H1 (cell line): ENCODE measurements at regions not wholly inside any gene's neighbourhood (a gene's known extent, or its start where the extent isn't known, plus 50 kb on each side); places are given as distances from the start of the nearest gene placed in this dataset.

Experiments used
- CTCF ChIA-PET: fragments of 300-600 bp; sonication (Branson Sonifier 250); formaldehyde crosslinking; loops from one replicate; lab custom pipeline; 2021; ENCODE audit not compliant: partially characterized antibody; lab: Charles Lee
- POLR2A ChIA-PET: fragments of 300-600 bp; sonication (Branson Sonifier 250); formaldehyde crosslinking; loops from one replicate; lab custom pipeline; 2021; ENCODE audit warnings: inconsistent platforms; ENCODE audit not compliant: partially characterized antibody; lab: Charles Lee
- DNase-seq, 2 experiments: peaks; one replicate each; pipeline versions ENCODE4 v3.0.0 to v3.0.0-alpha.2; 2010 to 2022; ENCODE audit warnings: low spot score in 2 of 2, low read depth in 1 of 2, mixed read lengths in 1 of 2
- FAIRE-seq: peaks from 2 replicates; lab custom pipeline; 2011; peaks lifted over from hg19 to GRCh38; lab: Jason Lieb, UNC
- H2AFZ ChIP-seq: 2 replicates; pipeline ENCODE4 v1.8.1; 2012; ENCODE audit warnings: low read length, inconsistent platforms
- H2AK5ac ChIP-seq: 2 replicates; pipeline ENCODE4 v1.6.1; 2013; ENCODE audit warnings: low read depth, low read length
- H2BK120ac ChIP-seq: replicated peaks from 2 replicates; pipeline ENCODE3; 2013; ENCODE audit warnings: low read depth, low read length, inconsistent platforms
- H2BK12ac ChIP-seq: 2 replicates; pipeline ENCODE4 v1.6.1; 2013; ENCODE audit warnings: low read depth, low read length
- H2BK15ac ChIP-seq: 2 replicates; pipeline ENCODE4 v1.6.1; 2013; ENCODE audit warnings: low read length
- H2BK20ac ChIP-seq: 2 replicates; pipeline ENCODE4 v1.6.1; 2013; ENCODE audit warnings: low read length
- H2BK5ac ChIP-seq: 2 replicates; pipeline ENCODE4 v1.6.1; 2013; ENCODE audit warnings: low read depth, low read length
- H3K14ac ChIP-seq: 2 replicates; pipeline ENCODE4 v1.6.1; 2013; ENCODE audit warnings: inconsistent platforms; ENCODE audit not compliant: insufficient read length
- H3K18ac ChIP-seq: 2 replicates; pipeline ENCODE4 v1.6.1; 2013; ENCODE audit warnings: low read length; ENCODE audit errors: extremely low read depth
- H3K23ac ChIP-seq: 2 replicates; pipeline ENCODE4 v1.6.1; 2013; ENCODE audit warnings: inconsistent platforms; ENCODE audit not compliant: insufficient read length
- H3K23me2 ChIP-seq: 2 replicates; pipeline ENCODE4 v1.6.1; 2013; ENCODE audit warnings: low read depth, low read length
- H3K27ac ChIP-seq: 2 replicates; pipeline ENCODE4 v1.6.1; 2011; ENCODE audit warnings: low read depth, low read length, inconsistent platforms
- H3K27me3 ChIP-seq, 4 experiments: replicated peaks in 1 of 4; 1 replicate in 1 of 4; 2 replicates in 3 of 4; pipeline versions ENCODE4 v1.6.1 to v1.8.1; 2011 to 2013; ENCODE audit warnings: low read length in 3 of 4, mild to moderate bottlenecking in 3 of 4, inconsistent platforms in 2 of 4, mixed read lengths in 2 of 4, moderate library complexity in 1 of 4; ENCODE audit not compliant: control insufficient read depth in 3 of 4, insufficient read depth in 3 of 4; ENCODE audit errors: extremely low read depth in 1 of 4
- H3K36me3 ChIP-seq, 4 experiments: 2 replicates each; pipeline versions ENCODE4 v1.6.1 to v1.8.1; 2011 to 2013; ENCODE audit warnings: mild to moderate bottlenecking in 4 of 4, low read length in 3 of 4, moderate library complexity in 2 of 4, control low read depth in 1 of 4, inconsistent platforms in 1 of 4; ENCODE audit not compliant: insufficient read depth in 4 of 4, control insufficient read depth in 2 of 4
- H3K4ac ChIP-seq: replicated peaks from 2 replicates; pipeline ENCODE3; 2013; ENCODE audit warnings: low read length, low read depth, mixed read lengths, inconsistent platforms; ENCODE audit not compliant: insufficient read length
- H3K4me1 ChIP-seq, 4 experiments: replicated peaks in 1 of 4; 1 replicate in 1 of 4; 2 replicates in 3 of 4; pipeline versions ENCODE4 v1.6.1 to v1.8.1; 2011 to 2013; ENCODE audit warnings: low read length in 3 of 4, inconsistent platforms in 2 of 4, mixed read lengths in 1 of 4; ENCODE audit not compliant: insufficient read depth in 4 of 4, control insufficient read depth in 3 of 4
- H3K4me2 ChIP-seq, 2 experiments: 2 replicates each; pipeline versions ENCODE4 v1.6.1 to v1.8.1; 2011 to 2013; ENCODE audit warnings: low read depth in 2 of 2, low read length in 2 of 2, control low read depth in 1 of 2, inconsistent platforms in 1 of 2, mild to moderate bottlenecking in 1 of 2; ENCODE audit not compliant: insufficient read depth in 1 of 2
- H3K4me3 ChIP-seq, 4 experiments: fragments of 200-600, 300-600 bp in 1 of 4; sonication (generic), shearing (Covaris generic), sonication (Bioruptor Twin) in 1 of 4; 2 replicates each; pipeline versions ENCODE4 v1.5.1 to v1.8.1; 2011 to 2016; ENCODE audit warnings: low read length in 4 of 4, low read depth in 3 of 4, control low read depth in 2 of 4, inconsistent platforms in 2 of 4, mild to moderate bottlenecking in 2 of 4, mixed read lengths in 1 of 4, moderate library complexity in 1 of 4; ENCODE audit not compliant: insufficient read depth in 2 of 4; ENCODE audit errors: extremely low read depth in 1 of 4
- H3K56ac ChIP-seq: replicated peaks from 2 replicates; pipeline ENCODE3; 2013; ENCODE audit warnings: low read depth, mild to moderate bottlenecking, mixed read lengths, low read length, inconsistent platforms; ENCODE audit not compliant: insufficient read length
- H3K79me1 ChIP-seq: 2 replicates; pipeline ENCODE4 v1.6.1; 2013; ENCODE audit warnings: low read depth, low read length, control low read depth
- H3K79me2 ChIP-seq, 2 experiments: 2 replicates each; pipeline versions ENCODE4 v1.6.1 to v1.8.1; 2012 to 2013; ENCODE audit warnings: low read length in 2 of 2, mild to moderate bottlenecking in 2 of 2, inconsistent platforms in 1 of 2; ENCODE audit not compliant: insufficient read depth in 2 of 2, control insufficient read depth in 1 of 2
- H3K9ac ChIP-seq, 4 experiments: replicated peaks in 1 of 4; 1 replicate in 1 of 4; 2 replicates in 3 of 4; pipeline versions ENCODE4 v1.6.1 to v1.8.1; 2011 to 2013; ENCODE audit warnings: low read depth in 3 of 4, low read length in 3 of 4, control low read depth in 2 of 4, mild to moderate bottlenecking in 2 of 4, moderate library complexity in 2 of 4, inconsistent platforms in 1 of 4; ENCODE audit errors: extremely low read depth in 1 of 4
- H3K9me3 ChIP-seq, 2 experiments: 2 replicates each; pipeline versions ENCODE4 v1.6.1 to v1.8.1; 2012 to 2013; ENCODE audit warnings: mild to moderate bottlenecking in 2 of 2, moderate library complexity in 2 of 2, control low read depth in 1 of 2, inconsistent platforms in 1 of 2, low read depth in 1 of 2, low read length in 1 of 2, mixed read lengths in 1 of 2; ENCODE audit not compliant: insufficient read depth in 2 of 2
- H4K20me1 ChIP-seq, 2 experiments: replicated peaks in 1 of 2; 2 replicates each; pipeline versions ENCODE3 to v1.8.1; 2011 to 2013; ENCODE audit warnings: inconsistent platforms in 2 of 2, low read length in 2 of 2, mild to moderate bottlenecking in 1 of 2; ENCODE audit not compliant: insufficient read depth in 2 of 2, control insufficient read depth in 1 of 2
- H4K5ac ChIP-seq: 2 replicates; pipeline ENCODE4 v1.6.1; 2013; ENCODE audit warnings: low read length, low read depth, mixed read lengths, inconsistent platforms; ENCODE audit not compliant: insufficient read length
- H4K8ac ChIP-seq: 2 replicates; pipeline ENCODE4 v1.8.0; 2013; ENCODE audit warnings: mild to moderate bottlenecking, moderate library complexity, low read length, inconsistent platforms; ENCODE audit not compliant: insufficient read depth; ENCODE audit errors: extremely low read depth
- H4K91ac ChIP-seq: replicated peaks from 2 replicates; pipeline ENCODE3; 2013; ENCODE audit warnings: low read length, mixed read lengths, inconsistent platforms; ENCODE audit not compliant: insufficient read length
- CHD1 ChIP-seq: IDR thresholded peaks from 2 replicates; pipeline ENCODE4 v1.6.1; 2012; ENCODE audit warnings: low read depth, low read length, improper control_type of control experiment
- GABPA ChIP-seq: IDR thresholded peaks from 2 replicates; pipeline ENCODE4 v1.6.1; 2011; ENCODE audit warnings: mild to moderate bottlenecking, low read length, moderate library complexity, borderline replicate concordance; ENCODE audit not compliant: insufficient read depth
- HDAC6 ChIP-seq: IDR thresholded peaks from one replicate; pipeline ENCODE4 v1.7.1; 2012; ENCODE audit warnings: low read depth, mild to moderate bottlenecking, inconsistent platforms, low read length, moderate library complexity
- NANOG ChIP-seq: IDR thresholded peaks from 2 replicates; pipeline ENCODE4 v1.6.1; 2011; ENCODE audit warnings: low read length, low read depth, mild to moderate bottlenecking, inconsistent platforms; ENCODE audit not compliant: insufficient read depth, poor library complexity, severe bottlenecking
- PHF8 ChIP-seq: fragments of 200-600 bp; sonication (generic); conservative IDR thresholded peaks from 2 replicates; pipeline ENCODE4 v1.7.1; 2012; ENCODE audit warnings: low read depth, mild to moderate bottlenecking, inconsistent platforms, low read length, moderate library complexity
- POU5F1 ChIP-seq: IDR thresholded peaks from 2 replicates; pipeline ENCODE4 v1.6.1; 2011; ENCODE audit warnings: low read depth, mild to moderate bottlenecking, low read length, moderate library complexity
- RAD21 ChIP-seq, 2 experiments: IDR thresholded peaks in 1 of 2; conservative IDR thresholded peaks in 1 of 2; 2 replicates each; pipeline ENCODE4 v1.6.1; 2011; ENCODE audit warnings: low read depth in 2 of 2, low read length in 2 of 2, improper control_type of control experiment in 1 of 2, inconsistent platforms in 1 of 2, mild to moderate bottlenecking in 1 of 2, moderate library complexity in 1 of 2
- SP1 ChIP-seq: IDR thresholded peaks from 2 replicates; pipeline ENCODE4 v1.6.1; 2011; ENCODE audit warnings: low read depth, low read length
- SUZ12 ChIP-seq: fragments of 200-600 bp; sonication (generic); IDR thresholded peaks from 2 replicates; pipeline ENCODE4 v1.6.1; 2012; ENCODE audit warnings: mild to moderate bottlenecking, inconsistent platforms, low read length, moderate library complexity, mixed read lengths
- TEAD4 ChIP-seq: IDR thresholded peaks from 2 replicates; pipeline ENCODE4 v1.6.1; 2012; ENCODE audit warnings: low read depth, low read length, inconsistent platforms, mixed read lengths
- WGBS, 2 experiments: shearing (Covaris generic) in 1 of 2; methylation state at CpG; one replicate each; pipeline versions ENCODE4 v1.1.6 to v1.1.7; 2013 to 2015; ENCODE audit warnings: low lambda C conversion rate in 2 of 2, mixed read lengths in 2 of 2, inconsistent platforms in 1 of 2, low coverage in 1 of 2, missing lambda C conversion rate in 1 of 2; ENCODE audit not compliant: insufficient replicate concordance in 2 of 2, insufficient coverage in 1 of 2, insufficient read length in 1 of 2; ENCODE audit errors: extremely low coverage in 1 of 2, missing lambda C conversion rate in 1 of 2; 5-methylcytosine and 5-hydroxymethylcytosine counted together
- TF ChIP-seq, protein P1 (sequence below): IDR thresholded peaks from 2 replicates; pipeline ENCODE4 v1.6.1; 2012; ENCODE audit warnings: inconsistent platforms
- TF ChIP-seq, protein P2 (sequence below): IDR thresholded peaks from 2 replicates; pipeline ENCODE4 v1.6.1; 2012; ENCODE audit warnings: low read length, inconsistent platforms

GRCh38 chr11:71334191-71334590, 81.8 kb upstream of the SHANK2 start:
- no peaks in the 10 kb centered on the region for H3K79me1 ChIP-seq
- no peak overlapping the region for H2BK5ac ChIP-seq
- H3K27me3 ChIP-seq, result 0 out of 7 replicates have a peak, but pooled peaks cover 0 to 3% (median 0%) of the 10 kb centered on the region in 4 experiments
- H3K27ac ChIP-seq, result no peak overlapping the region
- ChIA-PET CTCF (interaction anchor here (0.6 to 3.3 kb wide), 3 partner anchors 9 to 246 kb away, joined by 3 to 10 read pairs (median 3); no protein-coding TSS in a partner anchor), POLR2A (no interaction called here)
- no peaks in the 10 kb centered on the region for H3K36me3 ChIP-seq
- H4K91ac ChIP-seq, result no peak overlapping the region
- no peak for FAIRE-seq
- H4K20me1 ChIP-seq, result no peaks in the 10 kb centered on the region
- no peaks in the 10 kb centered on the region for H3K23me2 ChIP-seq
- H3K4me3 ChIP-seq, result no peak overlapping the region
- no peak overlapping the region for H3K14ac ChIP-seq
- H3K18ac ChIP-seq, result no peak overlapping the region
- H2BK12ac ChIP-seq, result no peak overlapping the region
- no peak overlapping the region for H4K8ac ChIP-seq
- no peak overlapping the region for H3K9ac ChIP-seq
- peaks cover 33 to 39% of the 10 kb centered on the region in 2 experiments for H3K9me3 ChIP-seq
- no peak overlapping the region for H2AFZ ChIP-seq
- no peaks in the 10 kb centered on the region for H3K79me2 ChIP-seq
- no peak overlapping the region for H3K4ac ChIP-seq
- H2BK20ac ChIP-seq, result no peak overlapping the region
- H4K5ac ChIP-seq, result no peak overlapping the region
- WGBS, 2 experiments, result 75% methylated on average over 1 of the region's 1 CpG; no CpG with 5 or more reads in 1 of the 2 experiments
- no peak overlapping the region for H2BK120ac ChIP-seq
- H3K4me1 ChIP-seq, result peaks cover 0 to under 1% (median 0%) of the 10 kb centered on the region in 4 experiments; a peak in 1 of 7 replicates
- H3K23ac ChIP-seq, result no peak overlapping the region
- no peak overlapping the region for H2AK5ac ChIP-seq
- no peak overlapping the region for H3K4me2 ChIP-seq
- DNase-seq, result no peak
- H2BK15ac ChIP-seq, result no peak overlapping the region
- no peak overlapping the region for H3K56ac ChIP-seq
- TF ChIP-seq SP1, result no peak
- TF ChIP-seq, protein P1, sequence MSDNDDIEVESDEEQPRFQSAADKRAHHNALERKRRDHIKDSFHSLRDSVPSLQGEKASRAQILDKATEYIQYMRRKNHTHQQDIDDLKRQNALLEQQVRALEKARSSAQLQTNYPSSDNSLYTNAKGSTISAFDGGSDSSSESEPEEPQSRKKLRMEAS, result no peak
- no peak for TF ChIP-seq HDAC6
- TF ChIP-seq SUZ12, result no peak
- TF ChIP-seq PHF8, result no peak
- no peak for TF ChIP-seq GABPA
- no peak for TF ChIP-seq POU5F1
- no peak for TF ChIP-seq NANOG
- no peak for TF ChIP-seq TEAD4
- no peak for TF ChIP-seq RAD21 (IDR thresholded peaks at IDR 0.05 in 1 of 2, conservative IDR thresholded peaks at IDR 0.05 in 1 of 2; ENCODE audit: low read depth in 2 of 2, low read length in 2 of 2)
- TF ChIP-seq CHD1, result no peak
- TF ChIP-seq, protein P2, sequence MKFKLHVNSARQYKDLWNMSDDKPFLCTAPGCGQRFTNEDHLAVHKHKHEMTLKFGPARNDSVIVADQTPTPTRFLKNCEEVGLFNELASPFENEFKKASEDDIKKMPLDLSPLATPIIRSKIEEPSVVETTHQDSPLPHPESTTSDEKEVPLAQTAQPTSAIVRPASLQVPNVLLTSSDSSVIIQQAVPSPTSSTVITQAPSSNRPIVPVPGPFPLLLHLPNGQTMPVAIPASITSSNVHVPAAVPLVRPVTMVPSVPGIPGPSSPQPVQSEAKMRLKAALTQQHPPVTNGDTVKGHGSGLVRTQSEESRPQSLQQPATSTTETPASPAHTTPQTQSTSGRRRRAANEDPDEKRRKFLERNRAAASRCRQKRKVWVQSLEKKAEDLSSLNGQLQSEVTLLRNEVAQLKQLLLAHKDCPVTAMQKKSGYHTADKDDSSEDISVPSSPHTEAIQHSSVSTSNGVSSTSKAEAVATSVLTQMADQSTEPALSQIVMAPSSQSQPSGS, result no peak
